ENCODE measurements at regions not wholly inside any gene's neighbourhood (a gene's known extent, or its start where the extent isn't known, plus 50 kb on each side); places are given as distances from the start of the nearest gene placed in this dataset.

- no peaks in the 10 kb centered on the region for H3K36me3 ChIP-seq (ENCODE audit: control insufficient read depth, insufficient read depth, low read length)
- no peak overlapping the region for H3K4me3 ChIP-seq (ENCODE audit: low read depth, low read length)
- TF ChIP-seq, protein P1, sequence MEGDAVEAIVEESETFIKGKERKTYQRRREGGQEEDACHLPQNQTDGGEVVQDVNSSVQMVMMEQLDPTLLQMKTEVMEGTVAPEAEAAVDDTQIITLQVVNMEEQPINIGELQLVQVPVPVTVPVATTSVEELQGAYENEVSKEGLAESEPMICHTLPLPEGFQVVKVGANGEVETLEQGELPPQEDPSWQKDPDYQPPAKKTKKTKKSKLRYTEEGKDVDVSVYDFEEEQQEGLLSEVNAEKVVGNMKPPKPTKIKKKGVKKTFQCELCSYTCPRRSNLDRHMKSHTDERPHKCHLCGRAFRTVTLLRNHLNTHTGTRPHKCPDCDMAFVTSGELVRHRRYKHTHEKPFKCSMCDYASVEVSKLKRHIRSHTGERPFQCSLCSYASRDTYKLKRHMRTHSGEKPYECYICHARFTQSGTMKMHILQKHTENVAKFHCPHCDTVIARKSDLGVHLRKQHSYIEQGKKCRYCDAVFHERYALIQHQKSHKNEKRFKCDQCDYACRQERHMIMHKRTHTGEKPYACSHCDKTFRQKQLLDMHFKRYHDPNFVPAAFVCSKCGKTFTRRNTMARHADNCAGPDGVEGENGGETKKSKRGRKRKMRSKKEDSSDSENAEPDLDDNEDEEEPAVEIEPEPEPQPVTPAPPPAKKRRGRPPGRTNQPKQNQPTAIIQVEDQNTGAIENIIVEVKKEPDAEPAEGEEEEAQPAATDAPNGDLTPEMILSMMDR (IDR thresholded peaks at IDR 0.05; ENCODE audit: insufficient read depth, low read length, severe bottlenecking): no peak
- H3K27me3 ChIP-seq (ENCODE audit: control insufficient read depth, insufficient read depth, low read length): no peaks in the 10 kb centered on the region
- no peak for DNase-seq (ENCODE audit: low read depth)
- no peak for FAIRE-seq
These were observed 65.7 kb upstream of the DARS1 start for GRCh38 chr2:136051001-136051724.

GRCh38 chr2:136049991-136050920 lies 64.8 kb upstream of the DARS1 start:
- peak; percentile 13 for DNase-seq (ENCODE audit: low read depth)
- no peaks in the 10 kb centered on the region for H3K36me3 ChIP-seq (ENCODE audit: control insufficient read depth, insufficient read depth, low read length)
- H3K4me3 ChIP-seq (ENCODE audit: low read depth, low read length): no peak overlapping the region
- no peaks in the 10 kb centered on the region for H3K27me3 ChIP-seq (ENCODE audit: control insufficient read depth, insufficient read depth, low read length)
- no peak for FAIRE-seq
- TF ChIP-seq, protein P1 (IDR thresholded peaks at IDR 0.05; ENCODE audit: insufficient read depth, low read length, severe bottlenecking): no peak

DNA sequence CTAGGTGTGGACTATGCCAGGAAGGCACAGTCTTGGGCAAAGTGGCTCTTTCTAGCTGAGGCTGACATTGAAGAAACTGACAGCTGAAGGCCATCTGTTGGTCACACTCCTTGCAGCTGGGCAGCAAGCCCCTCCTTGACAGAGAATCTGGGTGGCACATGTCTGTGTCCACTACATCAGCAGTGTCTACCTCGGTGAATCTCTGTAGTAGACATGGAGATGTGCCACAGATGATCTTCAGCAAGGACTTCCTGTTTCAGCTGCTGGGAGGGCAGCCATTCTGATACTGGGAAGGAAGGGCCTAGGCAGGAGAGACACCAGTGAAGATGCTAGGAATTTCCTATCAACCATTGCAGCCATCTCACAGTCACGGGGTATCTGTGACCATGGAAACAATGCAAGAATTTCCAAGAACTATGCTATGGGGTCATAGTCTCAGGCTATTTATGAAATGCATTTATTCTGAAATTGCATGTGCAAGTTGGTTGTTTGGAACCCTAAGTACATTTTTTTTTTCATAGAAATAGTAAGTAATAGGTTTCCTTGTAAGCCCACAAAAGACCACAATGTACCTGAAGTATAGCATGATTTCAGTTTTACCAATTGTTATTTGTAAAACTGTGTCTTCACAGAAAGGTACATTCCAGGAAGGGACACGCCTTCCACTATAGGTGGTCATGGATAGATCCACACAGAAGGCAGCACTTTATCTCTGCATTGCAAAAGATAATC lies 63.8 kb upstream of the DARS1 start:
- TF ChIP-seq, protein P1 (IDR thresholded peaks at IDR 0.05; ENCODE audit: insufficient read depth, low read length, severe bottlenecking): no peak
- FAIRE-seq: no peak
- DNase-seq (ENCODE audit: low read depth): no peak
- Histone ChIP-seq H3K27me3 (ENCODE audit: control insufficient read depth, insufficient read depth, low read length) (no peaks in the 10 kb centered on the region), H3K36me3 (ENCODE audit: control insufficient read depth, insufficient read depth, low read length) (no peaks in the 10 kb centered on the region), H3K4me3 (ENCODE audit: low read depth, low read length) (no peak overlapping the region)

DNA sequence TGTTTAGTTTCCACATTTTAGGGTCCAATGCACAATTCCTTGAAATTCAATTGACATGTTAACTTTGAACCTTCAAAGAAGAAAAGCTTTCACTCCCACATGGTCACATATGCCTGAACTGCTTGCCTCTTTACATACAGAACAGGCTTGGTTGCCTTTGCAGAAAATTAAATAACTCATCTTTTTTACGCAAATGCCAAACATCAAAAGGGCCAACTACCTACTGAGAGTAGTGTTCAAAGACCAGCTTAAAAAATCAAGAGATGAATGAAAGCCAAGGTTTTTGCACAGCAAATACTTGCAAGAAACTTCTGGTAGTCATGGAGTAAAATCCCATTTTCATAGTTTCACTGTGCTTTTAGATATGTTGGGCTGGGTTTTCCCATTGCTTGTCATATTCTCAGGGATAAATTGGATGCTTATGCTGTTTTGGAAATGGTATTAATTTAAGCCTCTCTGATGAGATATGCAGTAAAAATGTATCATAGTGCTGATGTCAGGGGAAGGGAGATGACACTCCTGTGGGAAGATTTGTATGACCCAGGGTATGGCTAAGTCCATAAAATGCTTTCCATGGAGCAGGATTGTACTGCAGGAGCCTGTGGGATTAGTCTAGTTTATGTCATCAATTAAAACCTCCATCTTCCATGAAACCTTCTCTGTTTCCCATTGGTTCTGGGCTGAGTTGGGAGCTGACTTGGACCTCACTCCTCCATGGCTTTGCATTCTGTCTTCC lies 60.6 kb upstream of the DARS1 start:
- TF ChIP-seq, protein P1 (IDR thresholded peaks at IDR 0.05; ENCODE audit: insufficient read depth, low read length, severe bottlenecking): no peak
- no peak for DNase-seq (ENCODE audit: low read depth)
- no peak overlapping the region for H3K4me3 ChIP-seq (ENCODE audit: low read depth, low read length)
- FAIRE-seq: no peak
- H3K36me3 ChIP-seq (ENCODE audit: control insufficient read depth, insufficient read depth, low read length): no peaks in the 10 kb centered on the region
- H3K27me3 ChIP-seq (ENCODE audit: control insufficient read depth, insufficient read depth, low read length): no peaks in the 10 kb centered on the region

GRCh38 chr2:136045344-136045743 lies 59.9 kb upstream of the DARS1 start:
- no peaks in the 10 kb centered on the region for H3K36me3 ChIP-seq (ENCODE audit: control insufficient read depth, insufficient read depth, low read length)
- TF ChIP-seq, protein P1 (IDR thresholded peaks at IDR 0.05; ENCODE audit: insufficient read depth, low read length, severe bottlenecking): no peak
- no peaks in the 10 kb centered on the region for H3K27me3 ChIP-seq (ENCODE audit: control insufficient read depth, insufficient read depth, low read length)
- H3K4me3 ChIP-seq (ENCODE audit: low read depth, low read length): no peak overlapping the region
- no peak for FAIRE-seq
- DNase-seq (ENCODE audit: low read depth): no peak
